Suprapubic skin (tissue), 4 donors: ENCODE measurements at regions not wholly inside any gene's neighbourhood (a gene's known extent, or its start where the extent isn't known, plus 50 kb on each side); places are given as distances from the start of the nearest gene placed in this dataset.

Source experiments
- DNase-seq, 2 donors: peaks; one replicate each; pipeline ENCODE4 v3.0.0-alpha.2; 2019; ENCODE audit warnings: low spot score in 2 of 2
- H3K27ac ChIP-seq: fragments of 200-600 bp; sonication (generic); one replicate; pipeline ENCODE4 v1.5.1; 2019
- H3K27me3 ChIP-seq: fragments of 200-600 bp; sonication (generic); one replicate; pipeline ENCODE4 v1.5.1; 2019
- H3K36me3 ChIP-seq: fragments of 200-600 bp; sonication (generic); one replicate; pipeline ENCODE4 v1.5.1; 2019
- H3K4me1 ChIP-seq: fragments of 200-600 bp; sonication (generic); one replicate; pipeline ENCODE4 v1.5.1; 2019
- H3K4me3 ChIP-seq: fragments of 200-600 bp; sonication (generic); one replicate; pipeline ENCODE4 v1.5.1; 2019; ENCODE audit warnings: mild to moderate bottlenecking
- H3K9me3 ChIP-seq: fragments of 200-600 bp; sonication (generic); one replicate; pipeline ENCODE4 v1.5.1; 2019
- CTCF ChIP-seq, 2 donors: fragments of 200-600 bp in 1 of 2; fragments of 450-650 bp in 1 of 2; sonication (generic) in 1 of 2; IDR thresholded peaks; one replicate each; pipeline ENCODE4 v1.5.1; 2016 to 2019; ENCODE audit warnings: antibody characterized with exemption in 2 of 2, mild to moderate bottlenecking in 1 of 2, moderate library complexity in 1 of 2
- EP300 ChIP-seq: sonication (generic); formaldehyde crosslinking; IDR thresholded peaks from one replicate; pipeline ENCODE4 v1.6.1; 2017; ENCODE audit warnings: antibody characterized with exemption
- POLR2A ChIP-seq, 2 donors: fragments of 450-650 bp; IDR thresholded peaks; one replicate each; pipeline ENCODE4 v1.6.1; 2017; ENCODE audit warnings: antibody characterized with exemption in 2 of 2, mild to moderate bottlenecking in 2 of 2, moderate library complexity in 2 of 2
- POLR2AphosphoS5 ChIP-seq, 3 donors: sonication (generic); formaldehyde crosslinking; IDR thresholded peaks; one replicate each; pipeline ENCODE4 v1.6.1; 2017; ENCODE audit warnings: antibody characterized with exemption in 3 of 3
- WGBS: methylation state at CpG from one replicate; pipeline ENCODE4 v1.1.5; 2018; 5-methylcytosine and 5-hydroxymethylcytosine counted together

GRCh38 chr1:229069176-229069575 lies 201.7 kb upstream of the RAB4A start:
- TF ChIP-seq CTCF (IDR thresholded peaks at IDR 0.05), result no peak
- TF ChIP-seq POLR2AphosphoS5 (IDR thresholded peaks at IDR 0.05), result no peak
- no peak for TF ChIP-seq POLR2A (IDR thresholded peaks at IDR 0.05)
- Histone ChIP-seq H3K4me3 (no peak overlapping the region), H3K27ac (no peak overlapping the region), H3K9me3 (no peaks in the 10 kb centered on the region), H3K4me1 (peaks cover 28% of the 10 kb centered on the region), H3K36me3 (no peaks in the 10 kb centered on the region), H3K27me3 (no peaks in the 10 kb centered on the region)
- no peak for DNase-seq

DNA sequence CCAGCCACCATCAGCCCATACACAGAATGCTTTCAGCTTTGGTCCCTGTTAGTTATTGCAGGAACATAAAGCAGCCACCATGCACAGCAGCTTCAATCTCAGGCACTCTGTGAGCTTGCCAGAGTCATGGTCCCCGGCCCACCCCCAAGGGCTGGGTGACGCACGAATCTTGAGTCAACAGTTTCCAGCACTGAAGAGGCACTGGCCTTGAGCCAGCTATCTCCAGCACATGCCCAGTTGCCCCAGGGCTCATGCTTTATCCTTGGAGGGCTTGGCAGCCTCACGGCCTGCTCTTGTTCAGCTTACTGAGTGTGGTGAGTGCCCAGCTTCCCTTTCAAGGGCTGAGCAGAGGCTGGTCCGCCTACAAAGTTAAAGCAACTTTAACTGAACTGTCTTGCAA lies 200.7 kb upstream of the RAB4A start:
- no peak overlapping the region for H3K27ac ChIP-seq
- DNase-seq, result peak; percentile 85 to 87

GRCh38 chr1:229073251-229073650 lies 197.7 kb upstream of the RAB4A start:
- DNase-seq, result no peak

More for the DNA sequence above, 200.7 kb upstream of the RAB4A start:
- Histone ChIP-seq H3K36me3 (no peaks in the 10 kb centered on the region), H3K27me3 (no peaks in the 10 kb centered on the region), H3K4me3 (no peak overlapping the region), H3K4me1 (peaks cover 25% of the 10 kb centered on the region), H3K9me3 (no peaks in the 10 kb centered on the region)
- TF ChIP-seq CTCF (IDR thresholded peaks at IDR 0.05) (no peak), POLR2A (IDR thresholded peaks at IDR 0.05) (no peak), POLR2AphosphoS5 (IDR thresholded peaks at IDR 0.05) (no peak), EP300 (no peak)
- 34% methylated on average over 2 of the region's 5 CpGs for WGBS

DNA sequence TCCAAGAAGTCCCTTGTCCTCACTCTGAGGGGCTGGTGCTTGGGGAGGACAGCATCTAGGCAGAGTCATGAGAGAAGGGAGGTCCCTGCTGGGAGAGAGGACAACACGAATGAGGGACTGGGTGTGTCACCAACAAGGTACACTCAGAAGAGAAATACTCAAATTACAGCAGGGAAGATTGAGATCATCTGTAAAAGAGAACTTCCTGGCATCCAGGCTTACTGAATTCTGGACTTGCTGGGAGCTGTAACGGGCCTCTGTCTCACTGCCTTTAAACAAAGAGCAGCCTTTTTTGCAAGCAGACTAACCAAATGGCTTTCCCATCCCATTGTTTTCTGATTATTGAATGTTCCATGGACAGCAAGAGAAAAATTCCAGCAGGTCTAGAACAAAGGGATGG lies 195.7 kb upstream of the RAB4A start:
- H3K4me3 ChIP-seq, result no peak overlapping the region
- WGBS, result 28% methylated on average over 2 of the region's 2 CpGs
- DNase-seq, result no peak
- H3K27me3 ChIP-seq, result no peaks in the 10 kb centered on the region
- peaks cover 12% of the 10 kb centered on the region for H3K4me1 ChIP-seq
- H3K9me3 ChIP-seq, result no peaks in the 10 kb centered on the region
- H3K36me3 ChIP-seq, result no peaks in the 10 kb centered on the region
- no peak overlapping the region for H3K27ac ChIP-seq
- no peak for TF ChIP-seq POLR2A (IDR thresholded peaks at IDR 0.05)
- TF ChIP-seq POLR2AphosphoS5 (IDR thresholded peaks at IDR 0.05), result no peak
- no peak for TF ChIP-seq EP300
- TF ChIP-seq CTCF (IDR thresholded peaks at IDR 0.05), result no peak

More at GRCh38 chr1:229073251-229073650, 197.7 kb upstream of the RAB4A start:
- Histone ChIP-seq H3K9me3 (no peaks in the 10 kb centered on the region), H3K36me3 (no peaks in the 10 kb centered on the region), H3K27ac (no peak overlapping the region), H3K4me3 (no peak overlapping the region), H3K4me1 (peaks cover 21% of the 10 kb centered on the region), H3K27me3 (no peaks in the 10 kb centered on the region)
- TF ChIP-seq EP300 (no peak), POLR2A (IDR thresholded peaks at IDR 0.05) (no peak), CTCF (IDR thresholded peaks at IDR 0.05) (no peak), POLR2AphosphoS5 (IDR thresholded peaks at IDR 0.05) (no peak)
- 97% methylated on average over 6 of the region's 6 CpGs for WGBS

- H3K27ac ChIP-seq, result no peak overlapping the region
- H3K36me3 ChIP-seq, result no peaks in the 10 kb centered on the region
- no peaks in the 10 kb centered on the region for H3K27me3 ChIP-seq
- DNase-seq, result no peak
- WGBS, result 76% methylated on average over 4 of the region's 4 CpGs
- TF ChIP-seq POLR2A (IDR thresholded peaks at IDR 0.05) (no peak), CTCF (IDR thresholded peaks at IDR 0.05) (no peak), POLR2AphosphoS5 (IDR thresholded peaks at IDR 0.05) (no peak), EP300 (no peak)
- no peak overlapping the region for H3K4me3 ChIP-seq
- H3K4me1 ChIP-seq, result peaks cover 7% of the 10 kb centered on the region
- no peaks in the 10 kb centered on the region for H3K9me3 ChIP-seq
Observed at GRCh38 chr1:229075716-229076115, 195.2 kb upstream of the RAB4A start.
